ENCODE measurements at regions not wholly inside any gene's neighbourhood (a gene's known extent, or its start where the extent isn't known, plus 50 kb on each side); places are given as distances from the start of the nearest gene placed in this dataset.
A peak's percentile ranks its signal among the peaks of the same experiment; 100 is the strongest.

GRCh38 chr18:10057894-10058791 is 144.3 kb downstream of the VAPA start:
- ChIA-PET POLR2A (no interaction called here), RAD21 (ENCODE audit: low non-redundant PET in 1 of 2, low total read pairs in 2 of 2, uncharacterized antibody in 2 of 2, unreplicated experiment in 2 of 2) (no interaction called here), CTCF (no interaction called here)
- Histone ChIP-seq H3K27me3 (ENCODE audit: insufficient read depth, low read length) (0 out of 2 replicates have a peak, but pooled peaks cover 8% of the 10 kb centered on the region), H3K9me2 (ENCODE audit: insufficient read depth) (no peaks in the 10 kb centered on the region), H3K27ac (ENCODE audit: low read depth, low read length) (no peak overlapping the region), H4K20me1 (ENCODE audit: insufficient read depth) (no peaks in the 10 kb centered on the region), H3K4me1 (ENCODE audit: control insufficient read depth in 1 of 2, insufficient read depth in 2 of 2, low read length in 2 of 2) (peaks cover 4 to 10% of the 10 kb centered on the region in 2 experiments; a peak in 2 of 4 replicates), H2AFZ (ENCODE audit: low read depth, low read length, poor library complexity, severe bottlenecking) (no peak overlapping the region), H3K79me2 (ENCODE audit: insufficient read depth, low read length) (no peaks in the 10 kb centered on the region), H3K9ac (ENCODE audit: low read length) (no peak overlapping the region), H3K9me3 (ENCODE audit: control insufficient read depth in 1 of 2, insufficient read depth in 1 of 2, low read depth in 1 of 2, low read length in 2 of 2) (no peaks in the 10 kb centered on the region), H3K4me3 (replicated peaks in 1 of 2; ENCODE audit: low read depth in 1 of 2, low read length in 2 of 2) (no peak overlapping the region), H3K4me2 (ENCODE audit: low read length) (peak overlapping the region; percentile 29), H3K36me3 (ENCODE audit: control insufficient read depth in 1 of 2, insufficient read depth in 2 of 2, low read length in 2 of 2) (no peaks in the 10 kb centered on the region)
- ATAC-seq (peak; percentile 30; the same call in 1 of the 2 replicates), DNase-seq (ENCODE audit: low read depth, low spot score) (no peak)
- BruUV-seq (replicated peaks) = no TSS peak
- intact Hi-C loops (cut with micrococcal nuclease) = no loop called here
- peak; percentile 54 for TF ChIP-seq TCF7L2 (IDR thresholded peaks at IDR 0.05; ENCODE audit: borderline replicate concordance, extremely low read depth, insufficient read depth, insufficient read length)
- TF ChIP-seq POLR2A (IDR thresholded peaks at IDR 0.05; ENCODE audit: borderline replicate concordance, extremely low read depth, insufficient read depth, insufficient read length) = no peak
- peak; percentile 75 for TF ChIP-seq CEBPB (IDR thresholded peaks at IDR 0.05; ENCODE audit: low read depth)

GRCh38 chr18:10059610-10060468 is 146.0 kb downstream of the VAPA start:
- ATAC-seq (no peak), DNase-seq (ENCODE audit: low read depth, low spot score) (no peak)
- ChIA-PET RAD21 (ENCODE audit: low non-redundant PET in 1 of 2, low total read pairs in 2 of 2, uncharacterized antibody in 2 of 2, unreplicated experiment in 2 of 2) (no interaction called here), POLR2A (no interaction called here), CTCF (no interaction called here)
- Histone ChIP-seq H3K9me2 (ENCODE audit: insufficient read depth) (no peaks in the 10 kb centered on the region), H3K36me3 (ENCODE audit: control insufficient read depth in 1 of 2, insufficient read depth in 2 of 2, low read length in 2 of 2) (no peaks in the 10 kb centered on the region), H3K27me3 (ENCODE audit: insufficient read depth, low read length) (0 out of 2 replicates have a peak, but pooled peaks cover 8% of the 10 kb centered on the region), H2AFZ (ENCODE audit: low read depth, low read length, poor library complexity, severe bottlenecking) (no peak overlapping the region), H3K9ac (ENCODE audit: low read length) (no peak overlapping the region), H3K79me2 (ENCODE audit: insufficient read depth, low read length) (no peaks in the 10 kb centered on the region), H4K20me1 (ENCODE audit: insufficient read depth) (no peaks in the 10 kb centered on the region), H3K4me2 (ENCODE audit: low read length) (no peak overlapping the region), H3K4me1 (ENCODE audit: control insufficient read depth in 1 of 2, insufficient read depth in 2 of 2, low read length in 2 of 2) (peaks cover 4 to 10% of the 10 kb centered on the region in 2 experiments; a peak in 2 of 4 replicates), H3K9me3 (ENCODE audit: control insufficient read depth in 1 of 2, insufficient read depth in 1 of 2, low read depth in 1 of 2, low read length in 2 of 2) (no peaks in the 10 kb centered on the region), H3K27ac (ENCODE audit: low read depth, low read length) (no peak overlapping the region), H3K4me3 (replicated peaks in 1 of 2; ENCODE audit: low read depth in 1 of 2, low read length in 2 of 2) (no peak overlapping the region)
- intact Hi-C loops (cut with micrococcal nuclease) = loop anchor here (2.0 to 5.0 kb wide), 2 partner anchors 17 to 33 kb away; no protein-coding TSS in a partner anchor
- no TSS peak for BruUV-seq (replicated peaks)
- TF ChIP-seq ZBTB33 (IDR thresholded peaks at IDR 0.05; ENCODE audit: extremely low read depth, insufficient replicate concordance, low read length) (no peak), EGR1 (IDR thresholded peaks at IDR 0.05; ENCODE audit: low read depth) (no peak), MAX (IDR thresholded peaks at IDR 0.05) (no peak), SIN3A (IDR thresholded peaks at IDR 0.05; ENCODE audit: low read depth) (no peak), ATF3 (IDR thresholded peaks at IDR 0.05) (no peak), TCF7L2 (IDR thresholded peaks at IDR 0.05; ENCODE audit: borderline replicate concordance, extremely low read depth, insufficient read depth, insufficient read length) (no peak), POLR2AphosphoS5 (IDR thresholded peaks at IDR 0.05; ENCODE audit: low read depth, low read length) (no peak), ZNF274 (IDR thresholded peaks at IDR 0.05; ENCODE audit: low read depth, low read length) (no peak), EZH2 (IDR thresholded peaks at IDR 0.05) (no peak), YY1 (IDR thresholded peaks at IDR 0.05; ENCODE audit: extremely low read depth, insufficient replicate concordance, low read depth, low read length) (no peak), ELF1 (IDR thresholded peaks at IDR 0.05; ENCODE audit: borderline replicate concordance, low read depth) (no peak), EZH2phosphoT487 (IDR thresholded peaks at IDR 0.05; ENCODE audit: borderline replicate concordance) (no peak), JUND (IDR thresholded peaks at IDR 0.05) (no peak)

Measured in HCT116 (cell line).